HepG2 (cell line): ENCODE measurements at regions not wholly inside any gene's neighbourhood (a gene's known extent, or its start where the extent isn't known, plus 50 kb on each side); places are given as distances from the start of the nearest gene placed in this dataset.

Experiments
- FOXM1 ChIP-seq: sonication (generic); formaldehyde crosslinking; IDR thresholded peaks from 2 replicates; pipeline ENCODE4 v1.5.0; 2020; ENCODE audit warnings: missing genetic modification reagents
- NKX3-1 ChIP-seq: sonication (generic); formaldehyde crosslinking; IDR thresholded peaks from 2 replicates; pipeline ENCODE4 v1.5.0; 2020; ENCODE audit warnings: missing genetic modification reagents
- TBL1XR1 ChIP-seq: fragments of 150-350 bp; IDR thresholded peaks from 2 replicates; pipeline ENCODE4 v1.6.1; 2014; ENCODE audit warnings: borderline replicate concordance, low read length; ENCODE audit not compliant: partially characterized antibody
- ZSCAN29 ChIP-seq: sonication (generic); formaldehyde crosslinking; conservative IDR thresholded peaks from 2 replicates; pipeline ENCODE4 v1.4.0; 2020; ENCODE audit warnings: mild to moderate bottlenecking, missing genetic modification reagents
- TF ChIP-seq, protein P1 (sequence below): sonication (generic); formaldehyde crosslinking; IDR thresholded peaks from 2 replicates; pipeline ENCODE4 v1.5.0; 2020; ENCODE audit warnings: mild to moderate bottlenecking, missing genetic modification reagents
- TF ChIP-seq, protein P2 (sequence below), 2 experiments: IDR thresholded peaks; 2 replicates each; pipeline ENCODE4 v1.6.1; 2011 to 2012; ENCODE audit warnings: low read length in 2 of 2, borderline replicate concordance in 1 of 2, low read depth in 1 of 2, mild to moderate bottlenecking in 1 of 2, moderate library complexity in 1 of 2

DNA sequence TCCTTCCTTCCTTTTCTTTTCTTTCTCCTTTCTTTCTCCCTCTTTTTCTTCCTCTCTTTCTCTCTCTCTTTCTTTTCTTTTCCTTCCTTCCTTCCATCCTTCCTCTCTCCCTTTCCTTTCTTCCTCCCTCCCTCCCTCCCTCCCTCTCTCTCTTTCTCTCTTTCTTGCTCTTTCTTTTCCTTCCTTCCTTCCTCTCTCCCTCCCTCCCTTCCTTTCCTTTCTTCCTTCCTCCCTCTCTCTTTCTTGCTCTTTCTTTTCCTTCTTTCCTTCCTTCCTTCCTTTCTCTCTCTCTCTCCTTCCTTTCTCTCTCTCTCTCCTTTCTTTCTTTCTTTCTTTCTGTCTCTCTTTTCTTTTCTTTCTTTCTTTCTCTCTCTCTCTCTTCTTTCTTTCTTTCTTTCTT, 207.6 kb downstream of the ATP23 start:
- TF ChIP-seq, protein P1, sequence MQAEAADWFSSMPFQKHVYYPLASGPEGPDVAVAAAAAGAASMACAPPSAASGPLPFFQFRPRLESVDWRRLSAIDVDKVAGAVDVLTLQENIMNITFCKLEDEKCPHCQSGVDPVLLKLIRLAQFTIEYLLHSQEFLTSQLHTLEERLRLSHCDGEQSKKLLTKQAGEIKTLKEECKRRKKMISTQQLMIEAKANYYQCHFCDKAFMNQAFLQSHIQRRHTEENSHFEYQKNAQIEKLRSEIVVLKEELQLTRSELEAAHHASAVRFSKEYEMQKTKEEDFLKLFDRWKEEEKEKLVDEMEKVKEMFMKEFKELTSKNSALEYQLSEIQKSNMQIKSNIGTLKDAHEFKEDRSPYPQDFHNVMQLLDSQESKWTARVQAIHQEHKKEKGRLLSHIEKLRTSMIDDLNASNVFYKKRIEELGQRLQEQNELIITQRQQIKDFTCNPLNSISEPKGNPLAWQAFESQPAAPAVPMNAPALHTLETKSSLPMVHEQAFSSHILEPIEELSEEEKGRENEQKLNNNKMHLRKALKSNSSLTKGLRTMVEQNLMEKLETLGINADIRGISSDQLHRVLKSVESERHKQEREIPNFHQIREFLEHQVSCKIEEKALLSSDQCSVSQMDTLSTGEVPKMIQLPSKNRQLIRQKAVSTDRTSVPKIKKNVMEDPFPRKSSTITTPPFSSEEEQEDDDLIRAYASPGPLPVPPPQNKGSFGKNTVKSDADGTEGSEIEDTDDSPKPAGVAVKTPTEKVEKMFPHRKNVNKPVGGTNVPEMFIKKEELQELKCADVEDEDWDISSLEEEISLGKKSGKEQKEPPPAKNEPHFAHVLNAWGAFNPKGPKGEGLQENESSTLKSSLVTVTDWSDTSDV (CRISPR knock-in tag): no peak
- TF ChIP-seq, protein P2, sequence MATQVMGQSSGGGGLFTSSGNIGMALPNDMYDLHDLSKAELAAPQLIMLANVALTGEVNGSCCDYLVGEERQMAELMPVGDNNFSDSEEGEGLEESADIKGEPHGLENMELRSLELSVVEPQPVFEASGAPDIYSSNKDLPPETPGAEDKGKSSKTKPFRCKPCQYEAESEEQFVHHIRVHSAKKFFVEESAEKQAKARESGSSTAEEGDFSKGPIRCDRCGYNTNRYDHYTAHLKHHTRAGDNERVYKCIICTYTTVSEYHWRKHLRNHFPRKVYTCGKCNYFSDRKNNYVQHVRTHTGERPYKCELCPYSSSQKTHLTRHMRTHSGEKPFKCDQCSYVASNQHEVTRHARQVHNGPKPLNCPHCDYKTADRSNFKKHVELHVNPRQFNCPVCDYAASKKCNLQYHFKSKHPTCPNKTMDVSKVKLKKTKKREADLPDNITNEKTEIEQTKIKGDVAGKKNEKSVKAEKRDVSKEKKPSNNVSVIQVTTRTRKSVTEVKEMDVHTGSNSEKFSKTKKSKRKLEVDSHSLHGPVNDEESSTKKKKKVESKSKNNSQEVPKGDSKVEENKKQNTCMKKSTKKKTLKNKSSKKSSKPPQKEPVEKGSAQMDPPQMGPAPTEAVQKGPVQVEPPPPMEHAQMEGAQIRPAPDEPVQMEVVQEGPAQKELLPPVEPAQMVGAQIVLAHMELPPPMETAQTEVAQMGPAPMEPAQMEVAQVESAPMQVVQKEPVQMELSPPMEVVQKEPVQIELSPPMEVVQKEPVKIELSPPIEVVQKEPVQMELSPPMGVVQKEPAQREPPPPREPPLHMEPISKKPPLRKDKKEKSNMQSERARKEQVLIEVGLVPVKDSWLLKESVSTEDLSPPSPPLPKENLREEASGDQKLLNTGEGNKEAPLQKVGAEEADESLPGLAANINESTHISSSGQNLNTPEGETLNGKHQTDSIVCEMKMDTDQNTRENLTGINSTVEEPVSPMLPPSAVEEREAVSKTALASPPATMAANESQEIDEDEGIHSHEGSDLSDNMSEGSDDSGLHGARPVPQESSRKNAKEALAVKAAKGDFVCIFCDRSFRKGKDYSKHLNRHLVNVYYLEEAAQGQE (IDR thresholded peaks at IDR 0.05; ENCODE audit: borderline replicate concordance in 1 of 2, low read depth in 1 of 2, low read length in 2 of 2): no peak
- no peak for TF ChIP-seq TBL1XR1
- no peak for TF ChIP-seq ZSCAN29 (CRISPR knock-in tag)
- no peak for TF ChIP-seq FOXM1 (CRISPR knock-in tag)
- TF ChIP-seq NKX3-1: no peak
